ENCODE measurements at regions not wholly inside any gene's neighbourhood (a gene's known extent, or its start where the extent isn't known, plus 50 kb on each side); places are given as distances from the start of the nearest gene placed in this dataset.

- TF ChIP-seq EP300 (IDR thresholded peaks at IDR 0.05) (no peak), CTCF (IDR thresholded peaks at IDR 0.05) (no peak)
These were observed 136.0 kb upstream of the WDR11 start for GRCh38 chr10:120715171-120715570.

Measured in esophagus muscularis mucosa (tissue), 3 donors.